ACC112 (cell line): ENCODE measurements at regions not wholly inside any gene's neighbourhood (a gene's known extent, or its start where the extent isn't known, plus 50 kb on each side); places are given as distances from the start of the nearest gene placed in this dataset.

Source experiments
- H2AFZ ChIP-seq: fragments of 200-600 bp; sonication (generic); one replicate; pipeline ENCODE4 v1.6.0; 2017; ENCODE audit warnings: antibody characterized with exemption, low read length; ENCODE audit not compliant: unreplicated experiment
- H3K27ac ChIP-seq: fragments of 200-600 bp; sonication (generic); 2 replicates; pipeline ENCODE4 v1.5.1; 2014; ENCODE audit warnings: low read depth, mild to moderate bottlenecking, antibody characterized with exemption, low read length, moderate library complexity
- H3K27me3 ChIP-seq: fragments of 200-600 bp; sonication (generic); 2 replicates; pipeline ENCODE4 v1.6.1; 2014; ENCODE audit warnings: mild to moderate bottlenecking, antibody characterized with exemption, low read length, moderate library complexity, mixed read lengths; ENCODE audit not compliant: insufficient read depth
- H3K36me3 ChIP-seq: fragments of 200-600 bp; sonication (generic); 2 replicates; pipeline ENCODE4 v1.6.1; 2016; ENCODE audit warnings: mild to moderate bottlenecking, antibody characterized with exemption, low read length, moderate library complexity, mixed read lengths; ENCODE audit not compliant: insufficient read depth
- H3K4me1 ChIP-seq: fragments of 200-600 bp; sonication (generic); one replicate; pipeline ENCODE4 v1.6.1; 2016; ENCODE audit warnings: low read length, mixed read lengths; ENCODE audit not compliant: insufficient read depth, unreplicated experiment, control insufficient read depth
- H3K4me3 ChIP-seq: fragments of 200-600 bp; sonication (generic); 2 replicates; pipeline ENCODE4 v1.5.1; 2014; ENCODE audit warnings: mild to moderate bottlenecking, low read depth, low read length
- H3K79me2 ChIP-seq: fragments of 200-600 bp; sonication (generic); one replicate; pipeline ENCODE4 v1.6.0; 2016; ENCODE audit warnings: low read length; ENCODE audit not compliant: control insufficient read depth, unreplicated experiment, insufficient read depth

GRCh38 chr6:23195487-23195886, 626.1 kb downstream of the HDGFL1 start:
- Histone ChIP-seq H3K4me3 (no peak overlapping the region), H3K27ac (no peak overlapping the region), H3K36me3 (no peaks in the 10 kb centered on the region), H2AFZ (no peak overlapping the region), H3K4me1 (no peaks in the 10 kb centered on the region), H3K27me3 (no peaks in the 10 kb centered on the region), H3K79me2 (no peaks in the 10 kb centered on the region)

- no peaks in the 10 kb centered on the region for H3K36me3 ChIP-seq
- no peaks in the 10 kb centered on the region for H3K27me3 ChIP-seq
- H3K79me2 ChIP-seq: no peaks in the 10 kb centered on the region
- no peak overlapping the region for H3K4me3 ChIP-seq
- H3K27ac ChIP-seq: no peak overlapping the region
- no peak overlapping the region for H2AFZ ChIP-seq
- H3K4me1 ChIP-seq: no peaks in the 10 kb centered on the region
These were observed 630.2 kb downstream of the HDGFL1 start for GRCh38 chr6:23199541-23199940.

GRCh38 chr6:23200946-23201345, 631.6 kb downstream of the HDGFL1 start:
- H3K79me2 ChIP-seq: no peaks in the 10 kb centered on the region
- no peak overlapping the region for H2AFZ ChIP-seq
- H3K27ac ChIP-seq: no peak overlapping the region
- H3K27me3 ChIP-seq: no peaks in the 10 kb centered on the region
- H3K36me3 ChIP-seq: no peaks in the 10 kb centered on the region
- H3K4me1 ChIP-seq: no peaks in the 10 kb centered on the region
- no peak overlapping the region for H3K4me3 ChIP-seq

- Histone ChIP-seq H3K4me3 (no peak overlapping the region), H3K36me3 (no peaks in the 10 kb centered on the region), H2AFZ (no peak overlapping the region), H3K79me2 (no peaks in the 10 kb centered on the region), H3K27ac (no peak overlapping the region), H3K27me3 (no peaks in the 10 kb centered on the region), H3K4me1 (no peaks in the 10 kb centered on the region)
These were observed 632.8 kb downstream of the HDGFL1 start for GRCh38 chr6:23202207-23202606.

- no peaks in the 10 kb centered on the region for H3K27me3 ChIP-seq
- H3K27ac ChIP-seq: no peak overlapping the region
- no peaks in the 10 kb centered on the region for H3K36me3 ChIP-seq
- no peak overlapping the region for H3K4me3 ChIP-seq
- no peak overlapping the region for H2AFZ ChIP-seq
- no peaks in the 10 kb centered on the region for H3K79me2 ChIP-seq
- no peaks in the 10 kb centered on the region for H3K4me1 ChIP-seq
These were observed 643.0 kb downstream of the HDGFL1 start for GRCh38 chr6:23212398-23212797.

- Histone ChIP-seq H3K36me3 (no peaks in the 10 kb centered on the region), H3K27me3 (no peaks in the 10 kb centered on the region), H3K79me2 (no peaks in the 10 kb centered on the region), H3K4me1 (no peaks in the 10 kb centered on the region), H2AFZ (no peak overlapping the region), H3K4me3 (no peak overlapping the region), H3K27ac (no peak overlapping the region)
These were observed 643.8 kb downstream of the HDGFL1 start for GRCh38 chr6:23213193-23213592.

DNA sequence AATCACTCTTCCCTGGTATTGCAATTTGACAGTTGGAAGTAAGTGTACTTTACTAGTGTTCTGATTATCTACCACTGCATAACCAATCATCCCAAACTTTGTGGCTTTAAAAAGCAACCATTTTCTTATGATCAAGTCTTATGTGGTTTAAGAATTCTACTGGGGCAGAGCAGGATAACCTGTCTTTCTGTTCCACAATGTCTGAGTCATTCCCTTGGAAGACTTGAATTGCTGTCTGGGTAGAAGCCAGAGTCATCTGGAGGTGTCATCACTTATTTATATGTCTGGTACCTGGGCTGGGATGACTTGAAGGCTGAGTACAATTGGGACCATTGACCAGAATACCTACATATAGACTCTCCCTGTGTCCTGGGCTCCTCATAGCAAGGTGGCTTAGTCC, 644.3 kb downstream of the HDGFL1 start:
- H3K4me1 ChIP-seq: no peaks in the 10 kb centered on the region
- no peak overlapping the region for H3K27ac ChIP-seq
- H3K27me3 ChIP-seq: no peaks in the 10 kb centered on the region
- H2AFZ ChIP-seq: no peak overlapping the region
- H3K79me2 ChIP-seq: no peaks in the 10 kb centered on the region
- H3K36me3 ChIP-seq: no peaks in the 10 kb centered on the region
- no peak overlapping the region for H3K4me3 ChIP-seq

- no peaks in the 10 kb centered on the region for H3K79me2 ChIP-seq
These were observed 649.4 kb downstream of the HDGFL1 start for GRCh38 chr6:23218751-23219150.

GRCh38 chr6:23222724-23223123, 653.4 kb downstream of the HDGFL1 start:
- no peak overlapping the region for H2AFZ ChIP-seq
- no peaks in the 10 kb centered on the region for H3K27me3 ChIP-seq
- no peaks in the 10 kb centered on the region for H3K36me3 ChIP-seq
- H3K4me3 ChIP-seq: no peak overlapping the region
- H3K27ac ChIP-seq: no peak overlapping the region
- no peaks in the 10 kb centered on the region for H3K79me2 ChIP-seq
- H3K4me1 ChIP-seq: no peaks in the 10 kb centered on the region

More at GRCh38 chr6:23218751-23219150, 649.4 kb downstream of the HDGFL1 start:
- no peak overlapping the region for H3K27ac ChIP-seq
- H3K4me3 ChIP-seq: no peak overlapping the region
- no peaks in the 10 kb centered on the region for H3K4me1 ChIP-seq
- H3K27me3 ChIP-seq: no peaks in the 10 kb centered on the region
- H3K36me3 ChIP-seq: no peaks in the 10 kb centered on the region
- H2AFZ ChIP-seq: no peak overlapping the region

- H3K4me3 ChIP-seq: no peak overlapping the region
- H3K36me3 ChIP-seq: no peaks in the 10 kb centered on the region
- no peaks in the 10 kb centered on the region for H3K27me3 ChIP-seq
- H2AFZ ChIP-seq: no peak overlapping the region
- H3K4me1 ChIP-seq: no peaks in the 10 kb centered on the region
- no peaks in the 10 kb centered on the region for H3K79me2 ChIP-seq
- H3K27ac ChIP-seq: no peak overlapping the region
These were observed 655.2 kb downstream of the HDGFL1 start for GRCh38 chr6:23224540-23224939.

GRCh38 chr6:23228439-23229024, 659.2 kb downstream of the HDGFL1 start:
- H3K36me3 ChIP-seq: no peaks in the 10 kb centered on the region
- no peaks in the 10 kb centered on the region for H3K4me1 ChIP-seq
- no peaks in the 10 kb centered on the region for H3K27me3 ChIP-seq
- no peaks in the 10 kb centered on the region for H3K79me2 ChIP-seq
- no peak overlapping the region for H3K4me3 ChIP-seq
- H2AFZ ChIP-seq: no peak overlapping the region
- no peak overlapping the region for H3K27ac ChIP-seq
